H1 (cell line): ENCODE measurements at regions not wholly inside any gene's neighbourhood (a gene's known extent, or its start where the extent isn't known, plus 50 kb on each side); places are given as distances from the start of the nearest gene placed in this dataset.

Experiments used
- CBX5 ChIP-seq: fragments of 300-800, 300-1000 bp; sonication (generic); IDR thresholded peaks from 2 replicates; pipeline ENCODE4 v1.7.1; 2016; ENCODE audit warnings: antibody characterized with exemption, low read length, low read depth
- CHD1 ChIP-seq: IDR thresholded peaks from 2 replicates; pipeline ENCODE4 v1.6.1; 2012; ENCODE audit warnings: low read depth, low read length, improper control_type of control experiment
- JUN ChIP-seq: IDR thresholded peaks from 2 replicates; pipeline ENCODE4 v1.6.1; 2011; ENCODE audit warnings: low read depth, mild to moderate bottlenecking, improper control_type of control experiment, low read length
- MAFK ChIP-seq: IDR thresholded peaks from 2 replicates; pipeline ENCODE4 v1.6.1; 2012; ENCODE audit warnings: low read depth, mild to moderate bottlenecking, improper control_type of control experiment, low read length
- MAX ChIP-seq: IDR thresholded peaks from 2 replicates; pipeline ENCODE4 v1.6.1; 2012; ENCODE audit warnings: inconsistent platforms
- RAD21 ChIP-seq, 2 experiments: IDR thresholded peaks in 1 of 2; conservative IDR thresholded peaks in 1 of 2; 2 replicates each; pipeline ENCODE4 v1.6.1; 2011; ENCODE audit warnings: low read depth in 2 of 2, low read length in 2 of 2, improper control_type of control experiment in 1 of 2, inconsistent platforms in 1 of 2, mild to moderate bottlenecking in 1 of 2, moderate library complexity in 1 of 2
- SP1 ChIP-seq: IDR thresholded peaks from 2 replicates; pipeline ENCODE4 v1.6.1; 2011; ENCODE audit warnings: low read depth, low read length
- TEAD4 ChIP-seq: IDR thresholded peaks from 2 replicates; pipeline ENCODE4 v1.6.1; 2012; ENCODE audit warnings: low read depth, low read length, inconsistent platforms, mixed read lengths
- ZNF274 ChIP-seq: IDR thresholded peaks from 2 replicates; pipeline ENCODE4 v1.7.0; 2012; ENCODE audit warnings: low read length, borderline replicate concordance; ENCODE audit errors: extremely low read depth

- TF ChIP-seq JUN (no peak), MAFK (no peak), RAD21 (IDR thresholded peaks at IDR 0.05 in 1 of 2, conservative IDR thresholded peaks at IDR 0.05 in 1 of 2; ENCODE audit: low read depth in 2 of 2, low read length in 2 of 2) (no peak), MAX (no peak), TEAD4 (no peak), CBX5 (no peak), CHD1 (no peak), SP1 (no peak), ZNF274 (no peak)
- TF ChIP-seq, all 59 proteins: peak for 0
Observed at GRCh38 chr12:71335963-71336257, 103.7 kb upstream of the LGR5 start (continued).
